Retinal pigment epithelial cell (primary cell): ENCODE measurements at regions not wholly inside any gene's neighbourhood (a gene's known extent, or its start where the extent isn't known, plus 50 kb on each side); places are given as distances from the start of the nearest gene placed in this dataset.

Experiments
- DNase-seq: peaks from one replicate; pipeline ENCODE4 v3.0.0-alpha.2; 2010; ENCODE audit warnings: low read depth
- H3K4me3 ChIP-seq: 2 replicates; pipeline ENCODE4 v1.5.1; 2011; ENCODE audit warnings: mild to moderate bottlenecking, low read length, control low read depth, moderate library complexity
- CTCF ChIP-seq: conservative IDR thresholded peaks from 2 replicates; pipeline ENCODE4 v1.5.1; 2011; ENCODE audit warnings: low read depth, low read length, control low read depth, inconsistent platforms

GRCh38 chr1:228980232-228980937 is 245.1 kb downstream of the RHOU start:
- no peak for TF ChIP-seq CTCF
- DNase-seq = no peak
- no peak overlapping the region for H3K4me3 ChIP-seq

GRCh38 chr1:228982637-228983036 is 247.4 kb downstream of the RHOU start:
- no peak for DNase-seq
- TF ChIP-seq CTCF = no peak
- no peak overlapping the region for H3K4me3 ChIP-seq

GRCh38 chr1:228983231-228983660 is 248.0 kb downstream of the RHOU start:
- TF ChIP-seq CTCF = no peak
- no peak for DNase-seq
- H3K4me3 ChIP-seq = no peak overlapping the region

GRCh38 chr1:228983661-228984060 is 248.4 kb downstream of the RHOU start:
- TF ChIP-seq CTCF = no peak
- no peak for DNase-seq
- H3K4me3 ChIP-seq = no peak overlapping the region

GRCh38 chr1:228984107-228984506 is 248.8 kb downstream of the RHOU start:
- no peak for DNase-seq
- no peak for TF ChIP-seq CTCF
- H3K4me3 ChIP-seq = no peak overlapping the region

- no peak for DNase-seq
- no peak for TF ChIP-seq CTCF
Measured at GRCh38 chr1:228984646-228985631, 249.7 kb downstream of the RHOU start.

More at GRCh38 chr1:228984646-228985631, 249.7 kb downstream of the RHOU start:
- no peak overlapping the region for H3K4me3 ChIP-seq
